HG02798 (cell line): ENCODE measurements at regions not wholly inside any gene's neighbourhood (a gene's known extent, or its start where the extent isn't known, plus 50 kb on each side); places are given as distances from the start of the nearest gene placed in this dataset.
A peak's percentile ranks its signal among the peaks of the same experiment; 100 is the strongest.
"Not testable (repeated sequence)": the region's sequence is repeated elsewhere in the genome, so short reads cannot be mapped to it uniquely, and the experiment has no call there.

ENCODE experiments used
- ATAC-seq: cut with Tn5 transposase; IDR thresholded peaks from one replicate; pipeline ENCODE4 v1.9.1; 2021; ENCODE audit warnings: mild to moderate bottlenecking; ENCODE audit not compliant: unreplicated experiment, poor library complexity

GRCh38 chr14:34110531-34110930 is 159.7 kb upstream of the EGLN3 start:
- ATAC-seq, result no peak

GRCh38 chr14:34107441-34107840 is 156.6 kb upstream of the EGLN3 start:
- ATAC-seq, result no peak

GRCh38 chr14:34106310-34106709 is 155.4 kb upstream of the EGLN3 start:
- no peak for ATAC-seq

DNA sequence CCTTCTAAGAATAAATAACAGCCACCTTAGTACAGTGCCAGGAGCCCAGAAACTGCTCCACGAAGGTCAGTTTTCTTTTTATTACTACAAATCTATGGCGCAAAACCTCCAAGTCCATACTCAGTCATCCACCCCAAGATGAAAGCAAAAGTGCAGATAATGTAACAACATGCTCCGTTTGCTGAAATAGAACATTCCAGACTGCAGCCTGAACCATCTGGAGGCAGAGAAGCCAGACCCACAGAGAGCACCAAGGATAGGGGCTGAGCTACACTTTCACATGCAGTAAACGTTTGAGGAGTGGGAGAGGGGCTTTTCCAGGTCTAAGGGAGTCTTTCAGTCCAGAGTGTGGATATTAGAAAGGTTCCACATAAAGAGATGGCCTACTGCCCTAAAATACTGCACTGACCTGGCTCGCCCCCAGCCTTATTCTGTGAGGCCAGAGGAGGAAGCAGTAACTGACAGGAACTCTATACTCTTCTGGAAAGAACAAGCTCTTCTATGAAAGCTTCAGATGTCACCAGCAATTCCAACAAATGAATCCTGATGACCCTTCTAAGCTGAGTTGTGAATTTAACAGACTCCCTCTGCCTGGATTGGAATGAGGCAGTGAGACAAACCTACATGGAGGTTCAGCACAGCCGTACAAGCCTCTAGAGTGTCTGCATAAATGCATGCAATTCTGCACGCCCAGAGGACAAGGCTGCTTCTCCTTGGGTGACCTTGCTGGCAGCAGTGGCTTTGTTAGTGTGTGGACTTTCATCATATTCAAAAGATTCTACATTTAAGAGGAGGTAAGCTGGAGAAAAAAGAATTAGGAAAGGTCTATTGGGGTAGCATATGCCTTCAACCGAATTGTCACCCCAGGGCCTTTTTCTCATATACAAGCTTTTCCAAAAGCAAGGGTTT is 153.9 kb upstream of the EGLN3 start:
- ATAC-seq, result no peak

- no peak for ATAC-seq
Measured at GRCh38 chr14:34103176-34103575, 152.3 kb upstream of the EGLN3 start.

DNA sequence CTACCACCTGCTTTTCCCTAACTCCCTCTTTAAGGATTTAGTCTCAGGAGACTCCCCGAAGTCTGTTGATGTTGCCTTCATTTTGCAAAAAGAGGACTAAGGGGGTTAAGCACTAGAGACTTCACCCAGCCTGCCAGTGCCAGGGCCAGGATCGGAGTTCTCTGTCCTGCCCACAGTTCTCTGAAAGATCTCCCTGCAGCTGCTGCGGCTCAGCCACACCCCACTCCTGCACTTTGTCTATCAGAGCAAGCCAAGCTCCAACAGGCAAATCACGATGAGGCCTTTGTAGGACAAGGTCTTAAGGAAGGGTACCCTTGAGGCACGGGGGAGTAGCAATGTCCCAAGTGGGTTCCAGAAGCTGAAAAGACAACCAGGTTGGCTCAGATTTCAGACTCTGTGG is 148.8 kb upstream of the EGLN3 start:
- no peak for ATAC-seq

GRCh38 chr14:34098985-34099349 is 148.1 kb upstream of the EGLN3 start:
- ATAC-seq, result no peak

DNA sequence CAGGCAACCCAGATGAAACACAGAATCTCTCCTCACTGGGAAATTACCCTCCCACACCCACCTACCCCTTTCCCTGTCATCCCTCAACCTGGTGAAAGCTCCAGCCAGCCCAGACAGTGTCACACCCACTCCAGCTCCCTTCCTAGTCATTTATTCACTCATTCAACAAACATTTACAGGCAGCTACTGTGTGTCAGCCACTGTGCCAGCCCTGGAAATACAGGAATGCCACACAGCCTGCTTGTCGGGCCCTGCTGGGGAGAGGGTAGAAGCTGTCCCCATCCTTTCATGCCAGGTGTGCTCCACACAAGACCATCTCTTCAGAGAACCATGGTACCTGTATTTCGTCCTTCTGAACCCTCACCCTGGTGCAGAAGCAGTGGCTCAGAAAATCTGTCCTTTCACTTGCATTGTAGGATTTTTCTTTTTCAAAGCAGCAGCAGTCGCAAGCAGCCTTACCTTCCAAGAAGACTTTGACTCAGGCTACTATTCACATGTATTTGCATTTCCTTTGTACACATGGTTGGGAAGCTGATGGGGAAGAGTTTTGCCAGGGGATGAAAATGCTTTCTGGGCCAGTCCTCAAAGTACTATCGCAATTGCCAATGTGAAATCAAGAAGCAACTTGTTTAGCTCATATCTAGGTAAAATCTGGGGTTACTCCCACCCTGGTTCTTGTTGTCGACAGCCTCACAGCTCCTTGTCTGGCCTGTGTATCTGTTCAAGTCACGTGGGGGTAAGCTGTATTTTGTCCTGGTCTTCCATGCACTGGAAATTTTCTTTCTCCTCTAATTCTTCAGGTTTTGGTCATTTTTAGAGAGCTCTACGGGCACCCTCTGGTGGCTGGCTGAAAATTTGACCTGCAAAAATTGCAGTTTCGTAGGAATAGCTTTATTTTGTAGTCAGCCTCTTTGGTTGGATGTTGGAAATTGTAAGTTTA is 147.4 kb upstream of the EGLN3 start:
- ATAC-seq, result no peak

- ATAC-seq, result no peak
Measured at GRCh38 chr14:34097644-34098043, 146.8 kb upstream of the EGLN3 start.

- no peak for ATAC-seq
Measured at GRCh38 chr14:34094384-34094783, 143.5 kb upstream of the EGLN3 start.

GRCh38 chr14:34093883-34094282 is 143.0 kb upstream of the EGLN3 start:
- ATAC-seq, result no peak

DNA sequence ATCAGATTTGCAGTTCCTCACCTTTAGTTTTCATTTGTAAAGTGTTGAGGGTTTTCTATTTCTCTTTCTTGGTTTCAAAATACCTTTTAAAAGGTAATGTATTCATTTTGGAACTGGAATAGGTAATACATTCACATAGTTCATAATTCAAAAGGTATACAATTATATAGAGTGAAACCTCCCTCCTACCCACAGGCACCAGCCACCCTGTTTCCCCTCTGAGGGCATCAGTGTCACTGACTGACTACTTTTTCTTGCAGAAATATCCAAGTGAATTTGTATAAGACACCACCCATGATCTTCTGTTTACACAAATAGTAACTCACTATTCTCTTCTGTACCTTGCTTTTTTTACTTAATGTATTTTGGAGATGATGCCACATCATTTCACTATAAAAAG is 139.6 kb upstream of the EGLN3 start:
- no peak for ATAC-seq

DNA sequence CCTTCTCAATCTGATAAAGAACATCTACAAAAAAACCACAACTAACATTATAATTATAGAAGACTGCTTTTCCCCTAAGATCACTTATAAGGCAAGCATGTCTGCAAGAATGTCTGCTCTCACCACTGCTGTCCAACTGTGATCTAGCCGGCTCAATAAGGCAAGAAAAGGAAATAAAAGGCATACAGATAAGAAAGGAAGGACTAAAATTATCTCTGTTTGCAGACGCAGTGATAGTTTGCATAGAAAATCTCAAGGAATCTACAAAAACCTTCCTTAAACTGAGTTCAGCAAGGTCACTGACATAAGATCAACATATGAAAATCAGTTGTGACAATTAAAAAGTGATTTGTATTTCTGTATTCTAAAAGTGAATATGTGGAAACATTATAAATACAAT is 138.0 kb upstream of the EGLN3 start:
- no peak for ATAC-seq

- no peak for ATAC-seq
Measured at GRCh38 chr14:34087571-34087970, 136.7 kb upstream of the EGLN3 start.

GRCh38 chr14:34086223-34086757 is 135.4 kb upstream of the EGLN3 start:
- ATAC-seq, result no peak

- ATAC-seq, result no peak
Measured at GRCh38 chr14:34085695-34086094, 134.8 kb upstream of the EGLN3 start.

DNA sequence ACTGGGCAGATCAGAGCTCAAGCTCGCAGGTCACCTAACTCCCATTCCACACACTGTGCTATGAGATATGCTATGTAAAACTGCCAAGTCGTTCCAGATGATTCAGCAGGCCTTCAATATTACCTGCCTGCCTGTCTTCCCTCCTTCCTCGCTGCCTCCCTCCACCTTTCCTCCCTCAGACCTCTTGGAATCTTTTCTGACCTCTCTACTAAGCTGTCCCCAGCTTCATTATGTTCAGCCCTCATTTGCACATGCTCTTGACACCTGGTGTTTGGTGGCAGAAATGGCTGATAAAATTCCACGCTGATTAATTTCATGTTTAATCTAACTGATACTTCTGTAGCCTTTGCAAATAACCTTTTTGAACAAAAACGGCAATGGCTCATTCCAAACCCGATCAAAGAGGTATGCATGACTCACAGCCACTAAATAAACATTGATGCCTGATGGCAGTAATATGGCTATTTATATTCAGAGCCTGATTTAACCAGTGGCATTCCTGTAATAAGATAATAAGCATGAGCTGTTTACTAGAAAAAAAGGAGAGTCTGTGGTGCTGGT is 130.8 kb upstream of the EGLN3 start:
- ATAC-seq, result no peak

GRCh38 chr14:34081101-34081575 is 130.3 kb upstream of the EGLN3 start:
- ATAC-seq, result peak; percentile 58

DNA sequence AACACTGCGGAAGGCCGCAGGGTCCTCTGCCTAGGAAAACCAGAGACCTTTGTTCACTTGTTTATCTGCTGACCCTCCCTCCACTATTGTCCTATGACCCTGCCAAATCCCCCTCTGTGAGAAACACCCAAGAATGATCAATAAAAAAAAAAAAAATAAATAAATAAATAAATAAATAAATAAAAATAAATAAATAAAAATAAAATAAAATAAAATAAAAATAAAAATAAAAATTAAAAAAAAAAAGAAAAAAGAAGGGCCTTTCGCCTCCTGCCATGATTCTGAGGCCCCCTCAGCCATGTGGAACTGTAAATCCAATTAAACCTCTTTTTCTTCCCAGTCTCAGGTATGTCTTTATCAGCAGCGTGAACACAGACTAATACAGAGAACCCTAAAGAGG is 128.8 kb upstream of the EGLN3 start:
- ATAC-seq, result not testable (repeated sequence)

- ATAC-seq, result no peak
Measured at GRCh38 chr14:34078117-34078743, 127.4 kb upstream of the EGLN3 start.
